Thoracic aorta (tissue), 2 donors: ENCODE measurements at regions not wholly inside any gene's neighbourhood (a gene's known extent, or its start where the extent isn't known, plus 50 kb on each side); places are given as distances from the start of the nearest gene placed in this dataset.

Source experiments
- ATAC-seq: fragments of 150-250 bp; one replicate; pipeline ENCODE4 v1.8.0; 2017; ENCODE audit warnings: low read depth; ENCODE audit not compliant: insufficient number of reproducible peaks, low FRiP score
- DNase-seq: peaks from one replicate; pipeline ENCODE4 v3.0.0-alpha.2; 2020; ENCODE audit warnings: low spot score
- H3K27ac ChIP-seq, 2 donors: fragments of 200-600 bp; sonication (generic); 1 replicate in 1 of 2; 2 replicates in 1 of 2; pipeline ENCODE4 v1.5.1; 2016; ENCODE audit warnings: mild to moderate bottlenecking in 2 of 2, moderate library complexity in 2 of 2
- H3K27me3 ChIP-seq: fragments of 200-600 bp; sonication (generic); replicated peaks from 2 replicates; pipeline ENCODE4 v1.6.0; 2016; ENCODE audit warnings: mild to moderate bottlenecking; ENCODE audit not compliant: insufficient read depth
- H3K36me3 ChIP-seq: fragments of 200-600 bp; sonication (generic); one replicate; pipeline ENCODE4 v1.5.1; 2016
- H3K4me1 ChIP-seq, 2 donors: fragments of 200-600 bp; sonication (generic); 1 replicate in 1 of 2; 2 replicates in 1 of 2; pipeline versions ENCODE4 v1.5.1 to v1.6.0; 2016; ENCODE audit warnings: low read depth in 2 of 2, mild to moderate bottlenecking in 1 of 2; ENCODE audit not compliant: control insufficient read depth in 1 of 2
- H3K4me3 ChIP-seq: fragments of 200-600 bp; sonication (generic); 2 replicates; pipeline ENCODE4 v1.5.1; 2016; ENCODE audit warnings: mild to moderate bottlenecking
- H3K9me3 ChIP-seq: fragments of 200-600 bp; sonication (generic); 2 replicates; pipeline ENCODE4 v1.5.1; 2016
- CTCF ChIP-seq: fragments of 200-600 bp; sonication (generic); IDR thresholded peaks from one replicate; pipeline ENCODE4 v1.5.1; 2019; ENCODE audit warnings: antibody characterized with exemption

- H3K4me3 ChIP-seq: no peak overlapping the region
- no peak for ATAC-seq
- H3K4me1 ChIP-seq: no peaks in the 10 kb centered on the region
- H3K36me3 ChIP-seq: no peaks in the 10 kb centered on the region
- no peaks in the 10 kb centered on the region for H3K27me3 ChIP-seq
- no peak overlapping the region for H3K27ac ChIP-seq
- TF ChIP-seq CTCF: no peak
- H3K9me3 ChIP-seq: no peaks in the 10 kb centered on the region
- no peak for DNase-seq
Observed at GRCh38 chr13:70622796-70623195, 514.5 kb upstream of the KLHL1 start.

- DNase-seq (no peak), ATAC-seq (no peak)
- no peaks in the 10 kb centered on the region for H3K9me3 ChIP-seq
- H3K4me3 ChIP-seq: no peak overlapping the region
- H3K27me3 ChIP-seq: no peaks in the 10 kb centered on the region
- no peaks in the 10 kb centered on the region for H3K4me1 ChIP-seq
- TF ChIP-seq CTCF: no peak
- no peak overlapping the region for H3K27ac ChIP-seq
- no peaks in the 10 kb centered on the region for H3K36me3 ChIP-seq
Observed at GRCh38 chr13:70619936-70620335, 511.7 kb upstream of the KLHL1 start.

DNA sequence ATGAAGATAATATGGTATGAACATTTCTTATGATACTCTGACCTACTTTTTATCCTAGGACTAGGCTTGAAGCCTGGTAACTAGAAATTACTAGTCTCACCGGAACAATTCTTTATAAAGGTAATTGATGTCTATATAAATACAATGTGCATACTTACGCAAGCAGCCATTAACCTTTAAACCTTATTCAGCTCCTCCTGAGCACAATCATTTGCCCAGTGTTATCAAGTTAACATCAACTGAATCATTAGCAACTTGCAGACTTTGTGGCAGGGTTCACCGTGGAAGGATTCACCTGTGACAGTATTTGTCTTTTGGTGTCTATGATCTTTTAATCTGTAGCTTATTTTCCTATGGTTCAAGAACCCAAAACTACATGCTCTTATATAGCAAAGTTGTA lies 508.6 kb upstream of the KLHL1 start:
- ATAC-seq (no peak), DNase-seq (no peak)
- TF ChIP-seq CTCF: no peak
- Histone ChIP-seq H3K4me3 (no peak overlapping the region), H3K27ac (no peak overlapping the region), H3K9me3 (no peaks in the 10 kb centered on the region), H3K27me3 (no peaks in the 10 kb centered on the region), H3K4me1 (no peaks in the 10 kb centered on the region), H3K36me3 (no peaks in the 10 kb centered on the region)

DNA sequence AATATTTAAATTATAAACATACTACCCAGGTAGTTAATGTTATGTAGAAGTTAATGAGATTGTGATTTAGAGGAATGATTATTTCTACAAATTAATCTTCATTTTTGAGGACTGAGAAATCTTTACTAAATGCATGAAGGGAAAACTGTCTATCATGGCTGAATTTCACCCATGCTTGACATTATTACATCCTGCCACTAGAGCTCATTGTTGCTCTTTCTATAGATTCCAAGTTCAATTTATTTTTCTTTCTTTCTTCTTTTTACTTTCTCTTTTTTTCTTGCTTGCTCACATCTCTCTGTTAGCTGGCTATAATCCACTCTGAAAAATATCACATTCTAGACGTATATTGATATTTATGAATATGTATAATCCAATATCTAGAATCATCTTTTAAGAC lies 505.0 kb upstream of the KLHL1 start:
- Histone ChIP-seq H3K36me3 (no peaks in the 10 kb centered on the region), H3K27ac (no peak overlapping the region), H3K27me3 (no peaks in the 10 kb centered on the region), H3K4me1 (no peaks in the 10 kb centered on the region), H3K9me3 (no peaks in the 10 kb centered on the region), H3K4me3 (no peak overlapping the region)
- no peak for DNase-seq
- no peak for ATAC-seq
- TF ChIP-seq CTCF: no peak

- no peaks in the 10 kb centered on the region for H3K9me3 ChIP-seq
- no peak for ATAC-seq
- H3K4me1 ChIP-seq: no peaks in the 10 kb centered on the region
- no peak for DNase-seq
- TF ChIP-seq CTCF: no peak
- no peaks in the 10 kb centered on the region for H3K27me3 ChIP-seq
- H3K36me3 ChIP-seq: no peaks in the 10 kb centered on the region
- no peak overlapping the region for H3K4me3 ChIP-seq
- no peak overlapping the region for H3K27ac ChIP-seq
Observed at GRCh38 chr13:70612881-70613280, 504.6 kb upstream of the KLHL1 start.
